ENCODE measurements at regions not wholly inside any gene's neighbourhood (a gene's known extent, or its start where the extent isn't known, plus 50 kb on each side); places are given as distances from the start of the nearest gene placed in this dataset.

DNA sequence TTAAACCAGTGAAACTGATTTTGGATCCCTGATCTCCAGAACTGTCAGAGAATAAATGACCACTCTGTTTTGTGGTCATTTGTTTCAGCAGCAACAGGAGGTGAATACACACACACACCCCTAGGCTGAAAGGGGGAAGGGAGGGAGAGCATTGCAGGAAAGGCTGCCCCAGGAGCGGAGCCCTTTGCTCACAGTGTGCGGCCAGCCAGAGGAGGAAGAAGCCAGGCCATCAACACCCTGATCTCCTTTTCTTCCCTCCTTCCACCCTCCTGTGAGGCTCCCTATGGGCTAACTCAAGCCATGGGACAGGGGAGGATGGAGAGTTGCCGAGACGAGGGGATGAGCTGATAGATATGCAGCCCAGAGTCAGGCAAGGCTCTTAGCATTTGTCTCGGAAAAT is 211.9 kb downstream of the TBX5 start:
- DNase-seq = no peak
- Mint-ChIP-seq H3K4me1 (no peaks in the 10 kb centered on the region), H3K9me3 (ENCODE audit: low read depth) (no peaks in the 10 kb centered on the region), H3K27ac (no peak overlapping the region), H3K27me3 (no peaks in the 10 kb centered on the region), H3K4me3 (no peak overlapping the region), H3K36me3 (no peaks in the 10 kb centered on the region)
- CTCF ChIA-PET = no interaction called here
- ATAC-seq = no peak

DNA sequence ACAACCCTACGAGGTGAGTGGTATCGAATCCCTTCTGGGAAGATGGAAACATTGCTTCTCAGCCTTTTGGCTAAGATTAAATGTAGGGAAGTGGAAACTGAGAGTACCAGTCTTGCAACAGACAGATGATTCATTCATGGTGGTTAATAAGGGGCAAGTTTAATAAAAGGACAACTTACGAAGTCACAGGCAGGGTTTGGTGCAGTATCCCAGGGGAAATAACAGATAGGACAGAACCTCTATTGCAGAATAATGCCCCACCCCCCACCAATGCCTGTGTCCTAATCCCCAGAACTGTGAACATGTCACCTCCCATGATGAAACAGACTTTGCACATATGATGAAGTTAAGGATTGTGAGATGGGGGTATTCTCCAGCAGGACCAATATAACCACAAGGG is 212.5 kb downstream of the TBX5 start:
- Mint-ChIP-seq H3K4me3 (no peak overlapping the region), H3K27me3 (no peaks in the 10 kb centered on the region), H3K27ac (no peak overlapping the region), H3K9me3 (ENCODE audit: low read depth) (peaks cover 2% of the 10 kb centered on the region), H3K4me1 (no peaks in the 10 kb centered on the region), H3K36me3 (no peaks in the 10 kb centered on the region)
- no peak for ATAC-seq
- CTCF ChIA-PET = no interaction called here
- DNase-seq = no peak

DNA sequence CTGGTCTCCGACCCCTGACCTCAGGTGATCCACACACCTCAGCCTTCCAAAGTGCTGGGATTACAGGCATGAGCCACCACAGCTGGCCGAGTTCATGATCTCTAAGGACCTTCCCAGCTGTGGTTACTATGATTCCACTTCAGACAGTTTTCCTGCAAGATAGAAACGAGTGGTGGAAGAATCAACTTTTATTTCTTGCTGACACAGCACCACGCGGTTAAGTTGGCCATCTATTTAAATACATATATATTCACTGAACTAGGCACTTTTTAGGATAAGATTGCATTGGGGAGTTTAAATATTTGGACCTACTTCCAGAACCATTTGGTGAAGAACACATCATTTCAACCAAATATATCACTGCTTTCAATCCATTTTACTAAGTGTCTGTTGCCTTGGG is 213.4 kb downstream of the TBX5 start:
- no peaks in the 10 kb centered on the region for H3K27me3 Mint-ChIP-seq
- DNase-seq (no peak), ATAC-seq (no peak)
- no peaks in the 10 kb centered on the region for H3K36me3 Mint-ChIP-seq
- H3K4me3 Mint-ChIP-seq = no peak overlapping the region
- H3K27ac Mint-ChIP-seq = no peak overlapping the region
- H3K9me3 Mint-ChIP-seq (ENCODE audit: low read depth) = peaks cover 2% of the 10 kb centered on the region
- no peaks in the 10 kb centered on the region for H3K4me1 Mint-ChIP-seq
- CTCF ChIA-PET = no interaction called here

DNA sequence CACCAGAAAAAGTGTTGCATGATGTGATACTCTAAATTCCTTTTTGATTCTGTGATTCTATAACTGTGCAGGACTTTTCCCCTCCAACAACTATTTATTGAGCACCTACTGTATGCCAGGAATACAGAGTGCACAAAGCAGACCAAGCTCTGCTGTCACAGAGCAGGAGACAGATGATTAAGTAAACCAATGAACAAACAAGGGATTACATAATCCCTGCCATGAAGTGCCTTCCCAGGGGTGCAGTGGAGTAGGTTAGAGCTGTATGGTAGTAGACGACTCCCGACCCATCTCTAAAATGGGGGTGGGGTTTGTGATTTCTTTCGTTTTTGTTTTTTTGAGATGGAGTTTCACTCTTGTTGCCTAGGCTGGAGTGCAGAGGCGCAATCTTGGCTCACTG is 213.9 kb downstream of the TBX5 start:
- Mint-ChIP-seq H3K4me1 (no peaks in the 10 kb centered on the region), H3K36me3 (no peaks in the 10 kb centered on the region), H3K27ac (no peak overlapping the region), H3K9me3 (ENCODE audit: low read depth) (peaks cover 2% of the 10 kb centered on the region), H3K4me3 (no peak overlapping the region), H3K27me3 (no peaks in the 10 kb centered on the region)
- CTCF ChIA-PET = no interaction called here
- ATAC-seq = no peak
- DNase-seq = no peak

DNA sequence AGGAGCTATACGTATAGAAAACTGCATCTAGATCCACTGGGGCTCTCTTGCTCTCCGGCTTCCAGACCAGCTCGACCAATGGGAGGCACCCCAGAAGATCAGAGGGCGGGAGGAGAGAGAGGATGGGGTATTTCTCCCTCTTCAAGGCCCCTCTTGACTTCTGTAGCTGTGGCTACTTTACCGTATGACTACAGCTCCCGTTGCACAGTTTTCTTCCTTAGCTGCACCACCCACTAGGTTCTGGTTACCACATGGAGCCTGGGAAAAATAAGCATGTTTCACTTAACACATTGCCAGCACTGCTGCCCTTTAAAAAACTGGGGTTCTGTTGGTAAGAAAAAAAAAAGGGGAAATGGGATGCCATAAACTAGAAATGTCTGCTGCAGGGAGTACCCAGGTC is 214.4 kb downstream of the TBX5 start:
- H3K4me3 Mint-ChIP-seq = no peak overlapping the region
- ATAC-seq (no peak), DNase-seq (no peak)
- H3K4me1 Mint-ChIP-seq = no peaks in the 10 kb centered on the region
- H3K27ac Mint-ChIP-seq = no peak overlapping the region
- H3K36me3 Mint-ChIP-seq = no peaks in the 10 kb centered on the region
- no peaks in the 10 kb centered on the region for H3K27me3 Mint-ChIP-seq
- peaks cover 2% of the 10 kb centered on the region for H3K9me3 Mint-ChIP-seq (ENCODE audit: low read depth)
- CTCF ChIA-PET = no interaction called here

DNA sequence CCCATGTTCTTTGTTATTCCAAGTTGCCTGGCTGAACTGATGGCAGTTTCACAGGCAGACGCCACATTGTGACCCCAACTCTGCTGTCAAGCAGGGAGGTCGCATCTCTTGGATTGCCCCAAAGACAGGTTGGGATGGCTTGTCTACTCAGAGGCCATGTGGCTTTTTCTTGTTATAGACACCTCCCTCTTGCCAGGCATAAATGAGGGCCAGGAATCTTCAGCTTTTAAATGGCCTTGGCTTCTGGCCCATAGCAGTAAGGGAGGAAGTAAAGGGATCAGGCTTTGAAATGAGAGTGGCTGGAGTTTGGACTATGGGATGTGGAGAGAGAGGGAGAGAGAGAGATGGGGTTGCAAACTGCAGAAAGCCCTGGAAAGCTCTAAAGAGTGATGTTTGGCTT is 215.0 kb downstream of the TBX5 start:
- Mint-ChIP-seq H3K4me1 (no peaks in the 10 kb centered on the region), H3K36me3 (no peaks in the 10 kb centered on the region)
- CTCF ChIA-PET = no interaction called here

DNA sequence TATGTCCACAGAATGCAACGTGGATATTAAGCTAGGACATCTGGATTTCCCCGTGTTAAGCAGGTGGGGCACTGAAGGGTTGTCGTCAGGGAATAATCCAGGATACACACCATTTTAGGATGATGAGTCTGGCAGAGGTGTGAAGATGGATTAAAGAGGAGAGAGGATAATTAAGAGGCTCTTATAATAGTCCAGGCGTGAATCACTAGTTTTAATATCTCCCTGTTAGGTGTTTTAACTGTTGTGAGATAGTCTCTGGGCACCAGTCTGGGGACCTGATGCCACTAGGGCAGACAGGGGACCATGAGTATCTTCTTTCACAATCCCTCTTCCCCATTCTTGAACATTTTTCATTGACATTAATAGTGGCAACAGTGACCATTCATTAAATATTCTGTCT is 216.7 kb downstream of the TBX5 start:
- no peak for ATAC-seq
- CTCF ChIA-PET = no interaction called here
- Mint-ChIP-seq H3K9me3 (ENCODE audit: low read depth) (peaks cover 2% of the 10 kb centered on the region), H3K27me3 (no peaks in the 10 kb centered on the region), H3K4me3 (no peak overlapping the region), H3K36me3 (no peaks in the 10 kb centered on the region), H3K27ac (no peak overlapping the region), H3K4me1 (no peaks in the 10 kb centered on the region)
- DNase-seq = no peak

More for the DNA sequence above, 215.0 kb downstream of the TBX5 start:
- Mint-ChIP-seq H3K27me3 (no peaks in the 10 kb centered on the region), H3K27ac (no peak overlapping the region), H3K4me3 (no peak overlapping the region), H3K9me3 (ENCODE audit: low read depth) (peaks cover 2% of the 10 kb centered on the region)
- DNase-seq (no peak), ATAC-seq (no peak)

DNA sequence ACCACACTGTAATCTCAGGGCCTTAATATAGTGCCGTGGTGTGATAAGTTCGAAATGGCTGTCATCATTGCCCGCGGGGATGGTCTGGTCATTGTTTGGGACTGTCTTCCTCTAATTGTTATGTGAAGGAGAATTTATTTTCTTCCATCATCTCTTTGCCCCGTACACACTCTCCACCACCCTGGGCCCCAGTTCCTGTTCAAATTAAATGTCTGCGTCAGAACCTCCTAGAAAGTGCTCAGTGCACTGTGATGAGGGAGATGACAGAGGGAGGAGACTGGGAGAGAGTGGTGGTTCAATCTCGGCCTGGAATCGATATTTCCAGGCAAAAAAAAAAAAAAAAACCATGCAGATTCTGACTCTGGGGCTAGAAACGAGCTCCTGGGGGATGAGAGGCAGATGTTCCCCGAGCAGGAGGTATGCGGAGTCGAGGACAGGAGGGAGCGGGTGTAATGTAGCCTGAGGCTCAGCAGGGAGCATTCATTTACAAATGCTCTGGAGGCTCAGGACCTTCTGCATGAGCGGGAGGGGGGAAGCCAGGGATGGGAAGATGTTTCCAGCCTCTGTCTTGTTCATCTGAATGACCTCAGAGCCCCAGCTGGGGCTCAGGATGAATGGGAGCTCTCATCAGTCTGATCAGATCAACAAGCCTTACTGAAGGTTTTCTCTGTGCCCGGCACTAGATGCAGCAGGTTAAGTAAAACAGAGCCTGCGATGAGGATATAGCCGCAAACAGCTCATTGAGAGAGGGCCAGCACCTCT is 219.5 kb downstream of the TBX5 start:
- CTCF ChIA-PET = no interaction called here
- no peak for DNase-seq
- Mint-ChIP-seq H3K9me3 (ENCODE audit: low read depth) (peaks cover 2% of the 10 kb centered on the region), H3K4me1 (no peaks in the 10 kb centered on the region), H3K4me3 (no peak overlapping the region), H3K36me3 (no peaks in the 10 kb centered on the region), H3K27me3 (no peaks in the 10 kb centered on the region), H3K27ac (no peak overlapping the region)
- ATAC-seq = no peak

DNA sequence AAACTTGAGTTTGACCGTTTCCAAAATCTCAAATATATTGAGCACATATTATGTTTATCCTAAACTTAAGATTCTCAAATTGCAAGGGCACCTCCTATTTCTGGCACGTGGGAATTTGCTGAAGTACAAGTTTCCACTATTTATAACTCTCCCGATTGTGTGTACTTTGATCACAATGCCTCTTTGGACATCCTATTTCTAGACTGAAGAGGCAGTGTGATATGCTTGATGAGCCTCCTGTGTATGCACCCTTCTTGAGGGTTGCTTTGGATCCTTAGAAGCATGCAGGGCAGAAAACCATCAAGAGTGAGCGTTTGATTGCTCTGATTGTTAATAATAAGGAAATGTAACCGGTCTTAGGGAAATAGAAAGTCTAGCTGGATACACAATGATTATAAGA is 218.9 kb upstream of the RBM19 start:
- H3K4me3 Mint-ChIP-seq = no peak overlapping the region
- no peaks in the 10 kb centered on the region for H3K27me3 Mint-ChIP-seq
- H3K9me3 Mint-ChIP-seq (ENCODE audit: low read depth) = peaks cover 2% of the 10 kb centered on the region
- no peaks in the 10 kb centered on the region for H3K36me3 Mint-ChIP-seq
- no peak overlapping the region for H3K27ac Mint-ChIP-seq
- DNase-seq (no peak), ATAC-seq (no peak)
- CTCF ChIA-PET = no interaction called here
- H3K4me1 Mint-ChIP-seq = no peaks in the 10 kb centered on the region

DNA sequence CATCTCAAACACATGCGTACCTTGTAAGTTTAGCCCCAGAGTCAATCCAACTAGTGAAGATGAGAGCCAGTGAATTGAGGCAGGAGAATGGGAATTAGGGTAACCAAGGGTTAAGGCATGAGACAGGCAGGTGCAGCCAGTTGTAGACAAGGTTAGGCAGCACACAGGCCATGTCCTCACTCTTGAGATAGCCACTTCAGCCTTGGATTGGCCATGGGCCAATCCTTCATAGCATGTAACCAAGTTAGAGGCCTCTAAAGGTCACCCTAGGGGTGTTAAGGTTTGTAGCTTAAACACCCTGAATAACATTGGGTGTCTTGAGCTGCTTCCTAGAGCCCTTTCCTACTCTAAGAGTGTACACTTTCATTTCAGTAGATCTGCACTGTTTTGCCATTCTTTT is 208.2 kb upstream of the RBM19 start:
- no peaks in the 10 kb centered on the region for H3K36me3 Mint-ChIP-seq
- H3K4me1 Mint-ChIP-seq = no peaks in the 10 kb centered on the region
- no peak for ATAC-seq
- no peak for DNase-seq
- no peak overlapping the region for H3K27ac Mint-ChIP-seq
- H3K9me3 Mint-ChIP-seq (ENCODE audit: low read depth) = no peaks in the 10 kb centered on the region
- CTCF ChIA-PET = no interaction called here
- no peaks in the 10 kb centered on the region for H3K27me3 Mint-ChIP-seq
- no peak overlapping the region for H3K4me3 Mint-ChIP-seq

DNA sequence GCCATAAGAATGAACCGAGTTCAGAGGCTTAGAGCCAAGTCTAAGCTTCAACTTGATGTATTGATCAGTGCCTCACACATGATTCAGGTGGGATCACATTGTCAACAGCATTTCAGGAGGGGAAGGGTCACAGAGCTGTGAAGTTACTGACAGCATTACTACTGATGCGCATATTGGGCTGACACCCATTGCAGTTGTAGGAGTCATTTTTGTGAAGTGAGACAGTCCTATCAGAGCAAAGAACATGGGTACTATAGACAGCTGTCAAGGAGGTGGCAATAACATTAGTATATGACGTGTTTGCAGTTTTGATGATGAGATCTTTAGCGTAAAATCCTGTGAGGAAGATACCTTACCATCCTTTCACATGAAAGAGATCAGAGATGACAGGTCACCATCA is 206.0 kb upstream of the RBM19 start:
- no peak overlapping the region for H3K27ac Mint-ChIP-seq
- no peaks in the 10 kb centered on the region for H3K9me3 Mint-ChIP-seq (ENCODE audit: low read depth)
- CTCF ChIA-PET = no interaction called here
- H3K36me3 Mint-ChIP-seq = no peaks in the 10 kb centered on the region
- no peak overlapping the region for H3K4me3 Mint-ChIP-seq
- H3K27me3 Mint-ChIP-seq = no peaks in the 10 kb centered on the region
- ATAC-seq (no peak), DNase-seq (no peak)
- H3K4me1 Mint-ChIP-seq = no peaks in the 10 kb centered on the region

DNA sequence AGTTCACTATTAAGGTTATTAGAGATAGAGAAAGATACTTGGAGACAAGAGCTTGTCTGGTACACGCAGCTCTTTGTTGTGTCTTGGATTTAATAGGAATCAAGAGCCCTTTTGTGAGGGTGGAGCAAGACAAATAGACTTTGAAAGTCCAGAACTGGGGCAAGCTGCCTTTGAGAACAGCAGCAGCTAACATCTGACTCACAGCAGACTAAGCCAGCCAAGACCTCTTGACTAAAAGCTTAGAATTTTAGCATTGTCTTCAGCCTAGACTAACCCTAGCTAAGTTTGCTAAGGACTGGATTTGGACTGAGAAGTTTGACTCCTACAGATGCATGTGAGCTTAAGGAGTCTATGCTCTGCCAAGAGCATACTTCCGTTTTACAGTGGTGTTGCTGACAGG is 201.9 kb upstream of the RBM19 start:
- H3K9me3 Mint-ChIP-seq (ENCODE audit: low read depth) = no peaks in the 10 kb centered on the region
- H3K27ac Mint-ChIP-seq = no peak overlapping the region
- no peaks in the 10 kb centered on the region for H3K27me3 Mint-ChIP-seq
- no peak overlapping the region for H3K4me3 Mint-ChIP-seq
- ATAC-seq (no peak), DNase-seq (no peak)
- no peaks in the 10 kb centered on the region for H3K4me1 Mint-ChIP-seq
- CTCF ChIA-PET = no interaction called here
- no peaks in the 10 kb centered on the region for H3K36me3 Mint-ChIP-seq

DNA sequence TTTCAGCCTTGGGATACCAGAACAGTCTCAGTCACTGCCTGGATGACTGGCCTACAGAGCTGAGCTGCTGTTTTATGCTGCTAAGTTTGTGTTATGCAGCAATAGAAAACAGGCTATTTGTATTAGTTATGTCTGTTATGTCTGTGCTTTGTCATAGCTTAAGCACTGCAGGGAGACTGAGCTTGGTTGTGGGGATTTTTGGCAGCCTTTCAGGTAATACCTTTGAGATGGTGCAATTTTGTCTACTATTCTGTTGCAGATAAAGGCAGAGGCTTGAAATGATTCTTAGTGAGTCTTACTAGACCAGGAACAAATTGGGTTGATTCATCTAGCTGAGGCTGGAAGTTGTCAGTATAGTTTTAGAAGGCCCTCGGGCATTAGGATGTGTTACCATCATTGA is 201.3 kb upstream of the RBM19 start:
- ATAC-seq (no peak), DNase-seq (no peak)
- H3K27ac Mint-ChIP-seq = no peak overlapping the region
- CTCF ChIA-PET = interaction anchor here (1.1 to 1.6 kb wide), 3 partner anchors 27 to 341 kb away, joined by 3 to 5 read pairs (median 3); no protein-coding TSS in a partner anchor
- no peaks in the 10 kb centered on the region for H3K9me3 Mint-ChIP-seq (ENCODE audit: low read depth)
- H3K4me1 Mint-ChIP-seq = no peaks in the 10 kb centered on the region
- no peaks in the 10 kb centered on the region for H3K36me3 Mint-ChIP-seq
- H3K27me3 Mint-ChIP-seq = no peaks in the 10 kb centered on the region
- no peak overlapping the region for H3K4me3 Mint-ChIP-seq

DNA sequence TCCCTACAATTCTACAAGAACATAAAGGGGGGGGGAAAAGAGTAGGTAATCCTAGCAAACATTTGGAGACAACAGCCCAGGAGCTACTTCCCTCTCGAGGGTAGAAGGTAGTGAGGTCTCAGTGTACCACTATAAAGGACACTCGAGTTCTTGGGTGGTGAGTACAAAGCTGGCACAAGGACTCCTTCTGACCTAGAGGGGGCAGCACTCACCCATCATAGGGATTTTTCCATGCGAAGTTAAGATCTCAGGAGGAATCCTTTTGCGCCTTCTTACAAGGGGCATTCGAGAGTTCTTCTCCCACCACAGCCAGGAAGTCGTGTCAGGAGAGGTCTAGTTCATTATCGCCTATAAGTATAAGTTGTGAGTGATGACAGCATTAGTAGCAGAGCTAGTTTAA is 200.2 kb upstream of the RBM19 start:
- no peaks in the 10 kb centered on the region for H3K4me1 Mint-ChIP-seq
- no peak overlapping the region for H3K27ac Mint-ChIP-seq
- no peaks in the 10 kb centered on the region for H3K27me3 Mint-ChIP-seq
- DNase-seq = no peak
- no peaks in the 10 kb centered on the region for H3K9me3 Mint-ChIP-seq (ENCODE audit: low read depth)
- ATAC-seq = no peak
- no peak overlapping the region for H3K4me3 Mint-ChIP-seq
- CTCF ChIA-PET = interaction anchor here (0.8 to 1.6 kb wide), 4 partner anchors 15 to 342 kb away, joined by 3 to 5 read pairs (median 3); no protein-coding TSS in a partner anchor
- H3K36me3 Mint-ChIP-seq = no peaks in the 10 kb centered on the region

DNA sequence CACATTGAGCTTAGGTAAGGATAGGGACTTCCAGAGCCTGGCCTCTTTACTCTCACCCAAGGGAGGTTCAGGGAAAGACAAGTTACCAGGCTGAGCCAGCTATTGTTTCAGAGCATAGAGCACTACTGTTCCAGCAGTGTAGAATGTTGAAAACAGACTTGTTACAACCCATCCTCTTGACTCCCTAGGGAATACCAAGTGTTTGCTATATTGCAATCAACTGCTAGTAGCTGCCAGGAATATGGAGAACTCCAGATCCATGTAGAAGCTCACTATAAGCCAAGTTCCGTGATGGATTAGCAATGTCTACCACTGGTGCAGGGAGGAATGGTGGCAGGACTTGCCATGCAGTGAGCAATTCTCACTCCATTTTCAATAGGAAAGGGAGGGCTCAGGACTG is 199.8 kb upstream of the RBM19 start:
- DNase-seq (no peak), ATAC-seq (no peak)
- Mint-ChIP-seq H3K4me3 (no peak overlapping the region), H3K4me1 (no peaks in the 10 kb centered on the region), H3K27me3 (no peaks in the 10 kb centered on the region), H3K9me3 (ENCODE audit: low read depth) (no peaks in the 10 kb centered on the region), H3K36me3 (no peaks in the 10 kb centered on the region), H3K27ac (no peak overlapping the region)
- CTCF ChIA-PET = interaction anchor here (0.8 to 1.6 kb wide), 2 partner anchors 16 to 343 kb away, joined by 3 to 5 read pairs; no protein-coding TSS in a partner anchor
